GM19372 (cell line): ENCODE measurements at regions not wholly inside any gene's neighbourhood (a gene's known extent, or its start where the extent isn't known, plus 50 kb on each side); places are given as distances from the start of the nearest gene placed in this dataset.

Source experiments
- ATAC-seq: cut with Tn5 transposase; IDR thresholded peaks from one replicate; pipeline ENCODE4 v1.9.1; 2021; ENCODE audit warnings: mild to moderate bottlenecking, low read depth, moderate library complexity; ENCODE audit not compliant: unreplicated experiment

DNA sequence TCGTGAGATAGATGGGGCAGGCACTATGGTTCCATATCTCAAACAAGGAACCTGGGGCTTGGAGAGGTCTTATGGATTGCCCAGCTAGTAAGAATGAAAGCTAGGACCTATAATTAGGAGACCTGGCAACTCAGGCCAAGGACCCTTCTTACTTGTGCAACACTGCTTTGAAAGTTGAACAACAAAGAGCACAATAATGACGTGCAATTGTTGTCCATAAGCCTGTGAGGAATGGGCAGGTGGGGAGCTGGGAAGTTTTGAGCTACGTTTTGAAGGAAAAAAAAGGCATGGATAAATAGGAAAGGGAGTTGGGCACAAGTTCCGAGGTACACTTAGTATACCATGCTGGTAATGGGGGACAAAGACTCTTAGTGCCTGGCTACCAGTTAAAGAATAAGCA lies 104.3 kb downstream of the HS3ST3B1 start:
- no peak for ATAC-seq
